Stomach smooth muscle (tissue), 2 donors: ENCODE measurements at regions not wholly inside any gene's neighbourhood (a gene's known extent, or its start where the extent isn't known, plus 50 kb on each side); places are given as distances from the start of the nearest gene placed in this dataset.
"Not testable (repeated sequence)": the region's sequence is repeated elsewhere in the genome, so short reads cannot be mapped to it uniquely, and the experiment has no call there.

Experiments used
- H3K27ac ChIP-seq: one replicate; pipeline ENCODE4 v1.7.0; 2013; ENCODE audit warnings: mild to moderate bottlenecking, low read length, inconsistent platforms
- H3K27me3 ChIP-seq, 2 donors: one replicate each; pipeline ENCODE4 v1.7.0; 2013; ENCODE audit warnings: low read length in 2 of 2; ENCODE audit not compliant: insufficient read depth in 2 of 2, control insufficient read depth in 1 of 2
- H3K36me3 ChIP-seq, 2 donors: one replicate each; pipeline ENCODE4 v1.7.0; 2013; ENCODE audit warnings: low read length in 2 of 2; ENCODE audit not compliant: control insufficient read depth in 2 of 2, insufficient read depth in 2 of 2
- H3K4me1 ChIP-seq: one replicate; pipeline ENCODE4 v1.7.0; 2013; ENCODE audit warnings: low read length; ENCODE audit not compliant: control insufficient read depth, insufficient read depth
- H3K4me3 ChIP-seq, 2 donors: one replicate each; pipeline ENCODE4 v1.7.0; 2013; ENCODE audit warnings: low read length in 2 of 2
- H3K9ac ChIP-seq, 2 donors: one replicate each; pipeline ENCODE4 v1.7.0; 2013; ENCODE audit warnings: low read length in 2 of 2, mild to moderate bottlenecking in 1 of 2
- H3K9me3 ChIP-seq, 2 donors: one replicate each; pipeline ENCODE4 v1.7.0; 2013; ENCODE audit warnings: low read length in 2 of 2; ENCODE audit not compliant: control insufficient read depth in 2 of 2
- donor health status: healthy.
- donor health status: Pancreatic carcinoma.

DNA sequence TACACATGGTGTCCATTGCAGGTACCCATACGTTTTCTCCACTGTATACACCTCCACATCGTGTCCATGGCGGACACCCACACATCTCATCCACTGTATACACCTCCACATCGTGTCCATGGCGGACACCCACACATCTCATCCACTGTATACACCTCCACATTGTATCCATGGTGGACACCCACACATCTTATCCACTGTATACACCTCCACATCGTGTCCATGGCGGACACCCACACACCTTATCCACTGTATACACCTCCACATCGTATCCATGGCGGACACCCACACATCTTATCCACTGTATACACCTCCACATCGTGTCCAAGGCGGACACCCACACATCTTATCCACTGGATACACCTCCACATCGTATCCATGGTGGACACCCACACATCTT is 50.4 kb upstream of the TTC34 start:
- not testable (repeated sequence) for H3K9ac ChIP-seq, H3K36me3 ChIP-seq, H3K9me3 ChIP-seq, H3K4me1 ChIP-seq, H3K27ac ChIP-seq, H3K4me3 ChIP-seq
- H3K27me3 ChIP-seq: peaks cover 32 to 36% of the 10 kb centered on the region in 2 donors

DNA sequence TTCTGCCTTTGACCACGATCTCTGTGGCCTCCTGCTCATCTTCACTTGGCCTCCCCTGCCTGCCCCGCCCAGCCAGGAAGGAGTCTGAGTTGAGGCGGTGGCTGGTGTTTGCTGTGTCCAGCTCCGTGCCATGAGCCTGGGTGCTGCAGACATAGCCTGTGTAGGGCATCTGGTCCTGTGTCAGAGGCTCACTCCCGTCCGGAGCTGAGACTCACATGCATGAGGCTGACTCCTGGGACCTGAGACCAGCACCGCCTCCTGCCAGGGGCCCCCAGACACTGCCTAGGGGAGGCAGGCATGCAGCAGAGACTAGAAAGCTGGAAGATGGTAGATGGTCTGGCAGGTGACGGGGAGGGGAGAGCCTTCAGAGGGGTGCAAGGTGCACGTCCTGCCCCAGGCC is 52.2 kb upstream of the TTC34 start:
- H3K9me3 ChIP-seq: no peaks in the 10 kb centered on the region
- H3K27ac ChIP-seq: no peak overlapping the region
- H3K27me3 ChIP-seq: peaks cover 27 to 43% of the 10 kb centered on the region in 2 donors
- H3K9ac ChIP-seq: no peak overlapping the region
- no peaks in the 10 kb centered on the region for H3K36me3 ChIP-seq
- H3K4me3 ChIP-seq: no peak overlapping the region
- peaks cover 6% of the 10 kb centered on the region for H3K4me1 ChIP-seq

DNA sequence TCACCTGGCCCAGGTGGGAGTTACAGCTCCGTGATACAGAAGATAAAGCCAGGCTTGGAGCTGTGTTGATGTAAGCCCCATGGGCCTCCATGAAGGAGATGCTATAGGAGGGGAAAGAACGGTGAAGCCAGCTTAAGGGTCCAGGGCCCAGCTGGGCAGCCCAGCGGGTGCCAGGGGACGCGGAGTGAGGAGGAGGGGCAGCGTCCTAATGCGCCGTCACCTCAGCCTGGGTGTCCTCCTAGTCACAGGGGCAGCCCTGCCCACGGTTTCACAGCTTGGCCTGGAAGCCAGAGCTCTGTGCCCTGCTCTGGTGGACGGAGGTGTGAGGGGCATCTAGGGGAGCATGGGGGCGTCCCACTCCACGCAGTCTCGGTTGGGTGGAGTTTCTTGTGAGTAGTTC is 52.7 kb upstream of the TTC34 start:
- Histone ChIP-seq H3K4me3 (no peak overlapping the region), H3K27ac (no peak overlapping the region), H3K9me3 (no peaks in the 10 kb centered on the region), H3K9ac (no peak overlapping the region), H3K36me3 (no peaks in the 10 kb centered on the region), H3K27me3 (peaks cover 24 to 45% of the 10 kb centered on the region in 2 donors), H3K4me1 (peaks cover 6% of the 10 kb centered on the region)

DNA sequence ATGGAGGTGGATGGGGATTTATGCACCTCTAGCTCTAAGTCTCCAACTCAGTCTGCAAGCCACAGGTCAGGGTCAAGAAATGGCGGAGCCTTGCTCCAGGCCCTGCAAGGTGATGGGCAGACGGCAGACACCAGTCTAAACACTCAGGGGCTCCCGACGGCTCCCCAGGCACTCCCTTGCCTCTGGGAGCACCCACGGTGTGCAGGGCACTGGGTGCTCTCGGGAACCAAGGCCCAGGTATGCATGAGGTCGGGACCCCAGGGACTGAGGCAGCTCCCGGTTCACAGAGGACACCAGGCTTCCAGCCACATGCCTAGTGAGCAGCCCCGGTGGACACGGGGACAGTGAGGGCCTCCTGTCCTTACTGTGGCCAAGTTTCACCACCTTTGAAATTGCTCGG is 53.1 kb upstream of the TTC34 start:
- H3K4me1 ChIP-seq: peaks cover 6% of the 10 kb centered on the region
- peaks cover 24 to 45% of the 10 kb centered on the region in 2 donors for H3K27me3 ChIP-seq
- no peak overlapping the region for H3K4me3 ChIP-seq
- H3K36me3 ChIP-seq: no peaks in the 10 kb centered on the region
- no peak overlapping the region for H3K27ac ChIP-seq
- no peaks in the 10 kb centered on the region for H3K9me3 ChIP-seq
- H3K9ac ChIP-seq: no peak overlapping the region

DNA sequence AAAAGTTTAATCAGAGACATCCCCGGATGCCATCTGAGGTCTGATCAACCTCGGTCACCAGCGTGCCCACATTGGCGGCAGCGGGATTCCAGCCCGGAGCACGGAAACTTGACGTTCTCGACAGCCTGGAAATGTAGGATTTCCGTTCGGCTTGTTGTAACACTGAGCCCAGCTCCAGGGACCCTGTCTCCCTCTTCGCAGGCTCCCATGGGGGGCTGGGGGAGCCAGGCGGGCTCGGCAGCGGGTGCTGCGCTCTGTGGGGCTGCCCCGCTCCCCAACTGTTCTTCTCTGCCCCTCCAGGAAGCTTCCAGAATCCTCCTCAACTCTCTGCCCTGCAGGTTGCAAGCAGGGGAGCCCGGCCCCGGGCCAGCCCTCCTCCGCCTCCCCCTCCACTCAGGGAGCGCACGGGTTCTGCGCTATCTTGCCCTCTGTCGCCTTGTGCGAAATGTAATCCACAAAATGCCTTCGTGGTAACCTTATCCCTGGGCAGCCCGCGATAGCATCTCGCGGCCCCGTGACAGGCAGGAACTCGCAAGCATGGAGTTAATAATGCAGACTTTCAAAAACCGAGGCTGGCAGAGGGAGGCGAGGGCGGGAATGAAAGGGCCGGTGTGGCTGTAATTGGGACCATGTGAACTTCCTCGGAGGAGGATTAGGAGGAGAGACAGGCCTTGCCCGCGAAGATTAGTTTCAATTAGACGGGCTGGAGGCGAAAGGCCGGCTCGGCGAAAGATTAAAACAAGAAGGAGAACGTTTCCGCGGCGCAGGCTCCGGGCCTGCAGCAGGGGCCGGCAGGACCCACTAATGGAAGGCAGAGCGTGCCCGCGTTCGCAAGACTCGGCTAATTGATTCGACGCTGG is 53.9 kb upstream of the TTC34 start:
- Histone ChIP-seq H3K9me3 (no peaks in the 10 kb centered on the region), H3K4me1 (peaks cover 6% of the 10 kb centered on the region), H3K36me3 (no peaks in the 10 kb centered on the region), H3K4me3 (peak overlapping the region; percentile 15 to 25), H3K27me3 (peaks cover 24 to 45% of the 10 kb centered on the region in 2 donors), H3K9ac (no peak overlapping the region), H3K27ac (no peak overlapping the region)

DNA sequence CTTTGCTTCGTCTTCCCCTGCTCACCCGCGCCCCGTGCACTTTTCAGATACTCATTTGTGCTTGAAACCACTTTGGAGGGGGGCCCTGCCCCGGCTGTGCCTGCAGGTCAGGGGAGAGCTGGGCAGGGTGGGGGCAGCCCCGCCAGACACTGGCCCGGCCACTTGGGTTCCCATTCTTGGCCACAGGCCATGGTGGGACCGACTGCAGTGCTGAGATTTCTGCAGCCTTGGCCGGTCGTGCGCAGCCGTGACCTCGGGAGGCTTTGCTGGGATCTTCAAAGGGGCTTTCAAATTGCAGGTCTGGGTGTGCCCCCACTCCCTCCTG is 54.5 kb upstream of the TTC34 start:
- Histone ChIP-seq H3K4me3 (peak overlapping the region in 1 of 2 donors; percentile 15), H3K27ac (no peak overlapping the region), H3K36me3 (no peaks in the 10 kb centered on the region), H3K9me3 (no peaks in the 10 kb centered on the region), H3K4me1 (peaks cover 6% of the 10 kb centered on the region), H3K9ac (no peak overlapping the region), H3K27me3 (peaks cover 24 to 45% of the 10 kb centered on the region in 2 donors)

DNA sequence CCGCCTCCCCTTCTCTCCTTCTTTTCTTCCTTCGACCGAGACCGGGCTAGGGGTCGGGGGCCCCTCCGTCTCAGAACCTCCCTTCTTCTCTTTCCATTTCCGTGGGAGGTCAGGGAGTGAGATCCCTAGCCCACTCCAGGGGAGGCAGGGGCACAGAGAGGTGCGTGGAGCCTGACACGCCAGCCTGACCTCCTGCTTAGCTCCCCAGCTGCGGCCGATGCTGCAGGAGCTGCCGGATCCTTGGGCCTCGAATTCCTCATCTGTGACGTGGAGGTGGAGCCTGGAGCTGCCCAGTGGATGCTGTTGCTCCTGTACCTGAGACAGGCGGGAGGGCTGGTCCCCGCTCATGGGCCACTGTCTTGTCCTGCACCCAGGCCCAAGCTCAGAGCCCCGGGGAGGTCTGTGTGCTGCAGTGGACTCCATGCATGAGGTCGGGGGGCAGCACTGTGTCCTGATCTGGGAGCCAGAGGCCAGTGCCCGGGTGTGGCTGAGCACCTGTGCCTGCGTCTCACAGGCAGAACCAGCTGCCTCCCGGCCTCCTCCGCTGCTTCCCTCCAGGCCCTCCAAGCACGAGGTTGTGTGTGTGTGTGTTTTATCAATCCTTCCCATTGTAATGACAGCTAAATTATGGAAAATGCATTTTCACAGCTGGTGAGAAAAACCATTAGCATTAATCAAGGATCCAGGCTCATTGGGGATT is 55.3 kb upstream of the TTC34 start:
- no peak overlapping the region for H3K27ac ChIP-seq
- H3K4me3 ChIP-seq: no peak overlapping the region
- H3K36me3 ChIP-seq: no peaks in the 10 kb centered on the region
- peaks cover 6% of the 10 kb centered on the region for H3K4me1 ChIP-seq
- H3K9me3 ChIP-seq: no peaks in the 10 kb centered on the region
- H3K27me3 ChIP-seq: peaks cover 24 to 48% of the 10 kb centered on the region in 2 donors
- no peak overlapping the region for H3K9ac ChIP-seq

DNA sequence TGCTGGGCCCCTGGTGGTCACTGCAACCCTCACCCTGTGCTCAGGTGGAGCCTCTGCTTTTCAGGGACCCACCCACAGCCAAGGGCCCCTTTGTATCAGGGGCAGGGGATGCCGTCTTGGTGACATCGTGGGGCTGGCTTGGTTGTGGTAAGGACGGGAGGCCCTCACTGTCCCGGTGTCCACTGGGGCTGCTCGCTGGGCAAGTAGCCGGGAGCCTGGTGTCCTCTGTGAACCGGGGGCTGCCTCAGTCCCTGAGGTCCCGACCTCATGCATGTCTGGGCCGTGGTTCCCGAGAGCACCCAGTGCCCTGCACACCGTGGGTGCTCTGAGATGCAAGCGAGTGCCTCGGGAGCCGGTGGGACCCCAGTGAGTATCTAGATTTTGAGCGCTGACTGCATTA is 56.0 kb upstream of the TTC34 start:
- peaks cover 6% of the 10 kb centered on the region for H3K4me1 ChIP-seq
- no peak overlapping the region for H3K27ac ChIP-seq
- peaks cover 24 to 50% of the 10 kb centered on the region in 2 donors for H3K27me3 ChIP-seq
- no peak overlapping the region for H3K9ac ChIP-seq
- H3K4me3 ChIP-seq: no peak overlapping the region
- no peaks in the 10 kb centered on the region for H3K36me3 ChIP-seq
- H3K9me3 ChIP-seq: no peaks in the 10 kb centered on the region

DNA sequence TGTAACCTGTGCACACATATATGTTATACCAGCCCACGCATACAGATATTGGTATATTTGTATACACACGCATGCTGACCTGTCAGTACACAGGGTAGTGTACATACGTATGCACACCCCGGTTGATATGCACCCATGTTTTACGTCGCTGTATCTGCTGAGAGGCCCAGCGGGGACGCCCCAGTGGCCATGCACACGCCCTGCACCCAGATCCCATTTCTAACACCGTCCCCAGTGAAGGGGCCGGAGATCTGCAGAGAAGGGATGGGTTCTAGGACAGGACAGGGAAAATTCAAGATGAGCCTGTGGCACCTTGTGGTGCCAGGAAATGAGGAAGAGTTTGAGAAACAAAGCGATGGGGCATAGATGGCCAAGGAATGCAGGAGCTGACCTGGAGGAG is 57.2 kb upstream of the TTC34 start:
- Histone ChIP-seq H3K4me1 (peaks cover 6% of the 10 kb centered on the region), H3K4me3 (no peak overlapping the region), H3K9me3 (no peaks in the 10 kb centered on the region), H3K27me3 (peaks cover 27 to 57% of the 10 kb centered on the region in 2 donors), H3K36me3 (no peaks in the 10 kb centered on the region), H3K9ac (no peak overlapping the region), H3K27ac (no peak overlapping the region)

DNA sequence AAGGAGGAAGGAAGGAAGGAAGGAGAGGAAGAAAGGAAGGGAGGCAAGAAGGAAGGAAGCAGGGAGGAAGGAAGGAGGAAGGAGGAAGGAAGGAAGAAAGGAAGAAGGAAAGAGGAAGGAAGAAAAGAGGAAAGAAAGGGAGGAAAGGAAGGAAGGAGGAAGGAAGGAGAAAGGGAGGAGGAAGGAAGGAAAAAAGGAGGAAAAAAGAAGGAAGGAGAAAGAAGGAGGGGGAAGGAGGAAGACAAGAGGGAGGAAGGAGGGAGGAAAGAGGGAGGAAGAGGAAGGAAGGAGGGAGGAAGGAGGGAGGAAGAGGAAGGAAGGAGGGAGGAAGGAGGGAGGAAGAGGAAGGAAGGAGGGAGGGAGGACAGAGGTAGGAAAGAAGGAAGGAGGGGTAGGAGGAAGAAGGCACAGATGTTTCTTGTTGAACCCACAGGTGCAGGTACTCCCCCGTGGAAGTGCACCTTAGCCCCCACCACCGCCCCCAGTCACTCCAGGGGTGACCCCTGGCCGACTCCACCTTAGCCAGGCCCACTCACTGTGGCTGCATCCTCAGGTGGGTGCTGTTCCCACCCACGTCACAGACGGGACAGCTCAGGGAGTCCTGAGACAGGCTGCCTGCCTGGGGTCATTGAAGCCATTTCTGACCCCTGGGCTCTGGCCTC is 57.9 kb upstream of the TTC34 start:
- H3K9ac ChIP-seq: no peak overlapping the region
- H3K27ac ChIP-seq: no peak overlapping the region
- H3K9me3 ChIP-seq: no peaks in the 10 kb centered on the region
- H3K4me3 ChIP-seq: no peak overlapping the region
- H3K36me3 ChIP-seq: no peaks in the 10 kb centered on the region
- H3K27me3 ChIP-seq: peaks cover 21 to 51% of the 10 kb centered on the region in 2 donors
- peaks cover 6% of the 10 kb centered on the region for H3K4me1 ChIP-seq
